Stimulated activated CD4-positive, alpha-beta T cell treated with anti-CD3 and anti-CD28 coated beads, Interleukin-1b, Interleukin-23, amount 100 ng/mL, for 4 hours (primary cell): ENCODE measurements at regions not wholly inside any gene's neighbourhood (a gene's known extent, or its start where the extent isn't known, plus 50 kb on each side); places are given as distances from the start of the nearest gene placed in this dataset.

Experiments used
- DNase-seq, 2 donors: peaks; one replicate each; pipeline ENCODE4 v3.0.0-alpha.2; 2020; ENCODE audit warnings: low read depth in 2 of 2

DNA sequence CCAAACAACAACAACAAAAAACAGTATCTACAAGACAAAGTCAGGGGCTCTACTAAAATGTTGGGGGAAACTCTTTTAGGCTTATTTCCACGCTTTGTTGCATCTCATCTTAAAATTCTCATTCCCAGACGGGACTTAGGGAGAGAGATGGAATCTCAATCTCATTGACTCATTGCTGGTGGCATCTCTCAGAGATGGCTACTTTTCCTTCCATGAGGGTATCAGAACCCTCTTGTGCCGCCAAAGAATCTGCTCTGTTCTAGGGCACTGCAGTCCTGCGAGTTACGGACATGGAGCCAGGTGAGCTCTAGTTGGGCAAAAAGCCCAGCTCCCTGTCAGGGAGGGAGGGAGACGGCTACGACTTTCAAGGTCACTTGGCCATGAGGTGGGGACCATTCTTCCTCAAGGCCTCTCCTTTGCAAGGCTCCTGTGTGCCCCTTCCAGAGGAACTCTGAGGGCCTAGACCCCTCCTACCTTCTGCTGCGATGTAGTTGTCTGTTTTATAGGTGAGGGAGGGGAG, 68.0 kb downstream of the MYCN start:
- DNase-seq, result no peak

DNA sequence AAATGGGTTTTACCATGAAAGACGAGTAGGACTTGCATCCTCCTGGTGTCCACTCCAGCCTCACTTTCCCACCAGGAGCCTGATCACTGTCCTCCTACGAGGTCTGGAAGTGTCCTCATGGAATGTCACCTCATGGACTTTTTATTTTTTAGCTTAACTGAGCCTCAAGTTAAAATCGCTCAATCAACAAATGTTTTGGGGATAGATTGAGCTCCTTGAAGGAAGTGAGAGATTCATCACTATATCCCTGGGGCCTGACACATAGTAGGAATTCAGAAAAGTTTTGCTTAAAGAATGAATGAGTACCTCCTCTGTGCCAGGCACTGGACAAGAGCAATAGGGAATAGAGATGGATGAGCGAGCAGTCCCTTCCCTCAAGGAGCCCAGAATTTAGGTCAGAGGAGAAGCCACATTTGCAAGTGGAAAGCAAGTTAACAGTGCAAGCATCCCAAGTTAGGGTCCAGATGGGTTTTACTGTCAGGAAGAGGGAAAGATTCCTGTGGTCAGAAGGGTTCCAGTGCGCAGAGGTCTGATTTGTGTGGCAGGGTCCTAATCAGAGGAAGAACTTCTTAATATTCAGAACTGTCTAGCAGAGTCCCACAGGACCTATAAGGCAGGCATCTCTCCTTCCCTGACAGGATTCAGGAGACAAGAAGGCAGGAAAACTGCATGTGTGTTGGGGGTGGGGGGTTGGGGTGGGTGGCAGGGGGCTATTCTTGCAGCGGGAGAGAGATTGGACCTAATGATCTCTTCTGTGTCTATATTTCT, 67.0 kb downstream of the MYCN start:
- DNase-seq, result no peak

DNA sequence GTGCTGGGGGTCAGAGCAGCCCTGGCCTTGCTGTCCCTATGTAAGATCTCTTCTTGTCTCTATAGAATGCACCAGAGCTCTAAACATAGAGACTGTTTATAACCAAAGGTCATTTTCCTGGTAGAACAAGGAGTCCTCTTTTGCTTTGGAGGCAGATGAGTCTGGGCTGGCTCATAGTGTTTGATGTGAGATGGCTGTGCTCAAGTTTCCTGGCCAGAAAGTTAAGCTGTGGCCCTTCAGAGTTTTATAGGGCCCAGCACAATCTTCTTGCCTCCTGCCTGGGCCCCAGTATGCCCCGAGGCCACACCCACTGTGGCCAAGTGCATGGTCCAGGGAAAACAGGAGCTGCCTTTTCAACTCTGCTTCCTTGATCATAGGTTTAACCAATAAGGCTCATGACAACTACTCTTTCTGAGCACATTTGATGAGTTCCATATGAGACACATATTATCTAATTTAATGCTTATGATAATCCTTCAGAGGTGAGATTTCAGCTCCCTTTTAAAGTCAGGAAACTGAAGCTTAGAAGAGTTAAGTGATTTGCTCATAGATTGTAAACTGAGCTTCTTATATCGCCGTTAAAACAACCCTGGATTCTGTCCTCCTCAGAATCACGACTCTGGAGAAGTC, 66.3 kb downstream of the MYCN start:
- DNase-seq, result no peak

DNA sequence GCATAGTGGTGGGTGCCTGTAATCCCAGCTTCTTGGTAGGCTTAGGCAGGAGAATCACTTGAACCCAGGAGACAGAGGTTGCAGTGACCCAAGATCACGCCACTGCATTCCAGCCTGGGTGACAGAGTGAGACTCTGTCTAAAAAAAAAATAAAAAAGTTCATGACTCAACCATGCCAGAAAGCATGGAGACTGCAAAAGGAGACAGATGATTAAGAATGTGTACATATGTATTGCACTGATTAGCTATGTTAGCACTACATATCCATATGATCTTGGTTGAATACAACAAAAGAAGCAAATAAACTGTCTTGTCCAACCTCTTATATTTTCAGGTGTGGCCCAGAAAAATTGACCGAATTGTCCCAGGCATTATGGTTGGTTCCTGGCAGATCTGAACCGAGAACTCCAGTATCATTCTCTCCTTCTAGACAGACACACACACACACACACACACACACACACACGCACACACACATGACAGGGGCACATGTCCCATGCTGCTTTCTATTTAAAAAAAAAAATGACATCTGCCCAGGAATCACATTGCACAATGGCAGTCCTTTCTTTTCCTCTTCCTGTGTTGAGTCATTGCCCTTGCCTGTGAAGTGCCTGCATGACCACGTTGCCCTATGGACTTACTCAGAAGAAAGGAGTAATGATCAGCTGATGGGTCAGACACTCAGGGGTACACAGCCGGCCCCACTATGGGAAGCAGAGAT, 65.6 kb downstream of the MYCN start:
- DNase-seq, result no peak

DNA sequence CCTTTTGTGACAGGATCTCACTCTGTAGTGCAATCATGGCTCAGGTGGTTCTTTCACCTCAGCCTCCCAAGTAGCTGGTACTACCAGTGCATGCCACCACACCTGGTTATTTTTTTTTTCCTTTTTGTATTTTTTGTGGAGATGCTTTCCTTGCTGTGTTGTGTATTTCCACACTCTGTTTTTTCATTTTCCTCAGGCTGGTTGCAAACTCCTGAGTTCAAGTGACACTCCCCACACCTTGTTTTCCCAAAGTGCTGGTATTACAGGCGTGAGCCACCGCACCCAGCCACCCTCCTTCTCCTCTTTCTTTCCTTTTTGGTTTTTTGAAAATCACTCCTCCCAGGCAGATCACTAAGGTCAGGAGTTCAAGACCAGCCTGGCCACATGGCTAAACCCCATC, 65.0 kb downstream of the MYCN start:
- DNase-seq, result no peak

DNA sequence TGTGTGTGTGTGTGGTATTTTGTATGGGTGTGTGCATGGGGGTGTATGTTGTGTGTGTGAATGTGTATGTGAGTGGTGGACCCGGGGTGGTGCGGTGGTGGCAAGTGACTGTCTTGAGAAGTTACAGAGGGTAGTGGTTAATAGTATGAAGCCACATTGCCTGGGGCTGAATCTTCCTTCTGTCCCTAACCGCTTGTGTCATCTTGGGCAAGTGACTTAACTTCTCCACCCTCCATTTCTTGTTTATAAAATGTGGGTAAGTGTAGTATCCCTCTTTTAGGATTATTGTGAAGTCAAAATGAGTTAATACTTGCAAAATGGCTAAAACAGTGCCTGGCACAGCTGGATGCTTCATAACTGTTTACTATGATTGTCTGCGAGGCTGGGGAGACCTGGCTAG, 63.5 kb downstream of the MYCN start:
- DNase-seq, result no peak

DNA sequence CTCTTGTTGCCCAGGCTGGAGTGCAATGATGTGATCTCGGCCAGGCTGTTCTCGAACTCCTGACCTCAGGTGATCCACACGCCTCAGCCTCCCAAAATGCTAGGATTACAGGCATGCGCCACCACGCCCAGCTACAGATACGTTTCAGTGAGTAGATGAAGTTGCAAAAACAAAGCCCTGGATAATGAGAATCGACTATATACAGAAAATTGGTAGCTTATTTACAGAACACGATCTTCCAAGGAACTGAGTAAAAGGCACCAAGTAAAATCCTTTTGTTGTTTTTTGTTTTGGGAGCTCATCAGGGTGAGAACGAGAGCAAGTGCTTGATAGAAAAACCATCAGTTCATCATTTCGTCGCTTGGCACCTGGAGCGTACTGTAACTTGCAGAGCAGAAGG, 62.8 kb downstream of the MYCN start:
- no peak for DNase-seq

DNA sequence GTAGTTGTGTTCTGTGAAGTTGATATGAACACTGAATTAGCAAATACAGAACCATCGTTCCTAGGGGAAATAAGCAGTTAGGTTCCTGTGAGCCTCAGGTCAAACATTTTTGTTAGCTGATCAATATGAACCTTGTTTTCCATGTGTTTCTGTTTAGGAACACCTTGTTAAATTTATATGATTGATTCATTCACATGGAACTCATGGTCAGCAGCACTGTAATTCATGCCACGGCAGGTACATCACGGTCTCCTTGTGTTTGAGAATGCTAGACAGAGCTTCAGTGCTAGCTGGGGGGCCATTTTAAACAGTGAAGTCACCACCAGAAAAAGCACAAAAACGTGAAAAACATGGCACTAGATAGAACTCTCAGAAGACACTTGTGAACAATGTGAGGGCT, 62.2 kb downstream of the MYCN start:
- no peak for DNase-seq

DNA sequence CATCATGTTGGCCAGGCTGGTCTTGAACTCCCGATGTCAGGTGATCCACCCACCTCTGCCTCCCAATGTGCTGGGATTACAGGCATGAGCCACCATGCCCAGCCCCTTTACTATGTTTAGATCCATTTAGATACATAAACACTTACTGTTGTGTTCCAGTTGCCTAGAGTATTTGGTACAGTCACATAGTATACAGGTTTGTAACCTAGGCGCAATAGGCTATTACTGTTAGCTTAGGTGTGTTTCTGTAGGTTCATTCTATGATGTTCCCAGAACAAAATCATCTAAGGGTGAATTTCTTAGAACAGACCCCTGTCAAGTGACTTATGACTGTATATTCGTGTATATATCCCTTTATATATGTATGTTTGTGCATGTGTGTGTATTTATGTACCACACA, 61.8 kb downstream of the MYCN start:
- no peak for DNase-seq

DNA sequence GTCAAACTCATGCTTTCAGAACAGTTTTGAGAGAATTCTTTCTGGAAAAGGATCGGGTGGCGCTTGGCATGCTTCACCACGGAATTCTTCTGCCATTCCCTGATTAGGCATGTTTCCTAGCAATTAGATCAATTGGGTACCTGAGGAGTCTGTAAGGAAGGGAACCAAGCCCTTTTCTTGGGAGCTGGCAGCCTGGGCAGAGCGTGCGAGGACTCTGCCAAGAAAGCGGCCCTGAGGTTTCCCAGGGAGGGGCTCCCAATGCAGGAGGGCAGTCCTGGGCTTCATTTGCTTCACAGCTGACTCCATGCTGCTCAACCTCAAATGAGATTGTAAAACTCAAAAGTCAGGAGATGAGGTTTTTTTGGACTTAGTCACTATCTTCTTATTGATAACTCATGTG, 60.3 kb downstream of the MYCN start:
- DNase-seq, result no peak

DNA sequence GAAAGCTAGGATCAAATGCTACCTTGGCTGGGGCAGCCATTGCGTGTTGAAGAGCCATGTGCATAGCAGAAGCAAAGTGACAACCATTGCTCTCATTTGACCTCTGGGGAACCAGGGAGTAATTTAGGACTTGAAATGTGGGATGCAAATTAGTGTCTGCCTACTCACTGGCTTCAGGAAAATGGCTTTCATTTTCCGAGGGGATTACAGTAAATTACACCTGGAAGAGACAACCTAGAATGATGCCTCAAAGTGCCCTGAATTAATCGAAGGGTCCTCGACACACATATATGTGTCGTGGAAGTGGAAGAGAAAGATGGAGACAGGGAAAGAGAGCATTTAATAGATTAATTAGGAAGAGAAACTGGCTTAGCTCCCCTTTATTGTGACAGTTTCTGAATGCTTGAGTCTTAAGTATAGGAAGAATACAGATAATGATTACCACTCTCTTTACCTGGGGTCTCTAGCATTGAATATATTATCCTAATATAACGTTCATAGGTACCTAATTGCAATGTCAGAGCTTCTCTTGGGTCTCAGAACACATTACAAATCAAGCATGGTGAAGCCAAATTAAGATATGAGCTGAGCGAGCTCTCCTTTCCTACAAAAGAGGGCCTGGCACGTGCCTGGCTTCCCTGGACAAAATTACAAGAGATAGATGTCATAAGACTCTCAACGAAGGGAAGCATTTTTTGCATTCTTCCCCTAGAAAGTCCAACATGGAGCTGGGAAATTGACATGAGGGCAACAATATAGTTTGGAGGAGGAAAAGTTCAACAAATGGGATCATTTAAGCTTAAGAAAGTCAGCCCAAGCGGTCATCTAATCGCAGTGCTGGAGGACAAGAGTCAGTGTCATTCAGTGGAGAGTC, 59.5 kb downstream of the MYCN start:
- no peak for DNase-seq

DNA sequence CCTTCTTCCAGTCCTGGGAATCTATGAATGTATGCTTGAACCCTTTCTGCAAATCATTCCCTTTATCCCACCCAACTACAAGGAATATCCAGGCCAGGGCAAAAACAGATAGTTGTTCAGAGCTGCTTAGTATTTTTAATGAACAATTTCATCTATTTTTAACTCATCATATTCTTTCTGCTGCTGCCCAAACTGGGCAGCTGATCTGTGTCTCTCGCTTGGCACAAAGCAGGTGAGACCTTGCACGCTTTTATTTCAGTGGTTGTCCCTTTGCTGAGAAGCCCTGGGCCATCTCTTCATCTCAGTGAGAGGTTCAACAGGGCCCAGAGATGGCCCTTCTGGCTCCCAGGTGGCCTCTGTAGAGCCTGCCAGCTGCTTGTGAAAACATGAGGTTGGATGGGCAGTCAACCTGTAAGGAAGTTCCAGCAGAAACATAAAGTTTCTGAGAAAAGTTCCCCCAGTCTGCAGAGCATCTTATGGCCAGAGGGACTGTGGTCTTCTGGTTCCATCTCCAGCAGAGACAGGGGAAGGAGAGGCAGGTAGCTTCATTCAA, 57.5 kb downstream of the MYCN start:
- no peak for DNase-seq

DNA sequence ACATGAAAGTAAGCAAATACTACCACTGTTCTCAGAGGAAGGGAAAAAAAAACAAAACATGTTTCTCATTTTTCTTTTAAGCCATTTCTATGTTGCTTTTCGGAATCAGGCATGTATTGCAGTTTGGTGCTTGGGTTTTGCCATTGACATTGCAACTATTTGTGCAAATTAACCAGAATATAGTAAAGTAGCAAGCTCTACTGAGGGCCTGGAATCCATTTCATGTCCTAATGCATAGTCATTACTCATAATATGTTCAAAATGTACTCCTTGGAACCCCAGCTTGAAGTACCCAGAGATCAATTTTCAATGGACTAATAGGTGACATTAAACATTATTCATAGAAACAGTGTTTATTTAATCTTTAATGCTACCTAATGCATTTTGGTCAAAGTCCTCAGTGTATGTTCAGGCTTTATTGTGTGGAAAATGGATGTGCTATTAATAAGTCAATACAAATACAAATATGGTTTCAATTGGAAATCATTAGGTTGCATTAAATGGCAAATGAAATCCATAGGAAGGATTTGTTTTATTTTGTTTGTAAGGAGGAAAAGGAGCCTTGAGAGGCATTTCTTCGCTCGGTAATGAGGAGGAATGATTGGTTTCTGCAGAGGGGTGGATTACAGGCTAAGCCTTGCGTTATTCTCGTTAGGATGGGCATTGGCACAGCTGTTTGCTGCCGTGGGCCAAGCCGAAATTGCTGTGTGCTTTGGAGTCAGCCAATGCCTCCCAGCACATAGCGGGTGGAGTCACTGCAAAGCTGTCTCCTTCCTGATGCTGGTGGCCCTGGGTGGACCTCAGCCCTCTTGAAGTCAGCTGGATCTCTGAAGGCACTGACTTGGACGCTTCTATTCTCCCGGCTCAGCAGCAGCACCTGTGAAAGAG, 56.4 kb downstream of the MYCN start:
- no peak for DNase-seq
